GM19455 (cell line): ENCODE measurements at regions not wholly inside any gene's neighbourhood (a gene's known extent, or its start where the extent isn't known, plus 50 kb on each side); places are given as distances from the start of the nearest gene placed in this dataset.
"Not testable (repeated sequence)": the region's sequence is repeated elsewhere in the genome, so short reads cannot be mapped to it uniquely, and the experiment has no call there.

Experiments used
- ATAC-seq: cut with Tn5 transposase; IDR thresholded peaks from one replicate; pipeline ENCODE4 v1.9.1; 2021; ENCODE audit not compliant: unreplicated experiment

- ATAC-seq: no peak
Observed at GRCh38 chr4:13981499-13981898, 354.0 kb upstream of the BOD1L1 start.

GRCh38 chr4:13982010-13982409 lies 354.5 kb upstream of the BOD1L1 start:
- ATAC-seq: no peak

DNA sequence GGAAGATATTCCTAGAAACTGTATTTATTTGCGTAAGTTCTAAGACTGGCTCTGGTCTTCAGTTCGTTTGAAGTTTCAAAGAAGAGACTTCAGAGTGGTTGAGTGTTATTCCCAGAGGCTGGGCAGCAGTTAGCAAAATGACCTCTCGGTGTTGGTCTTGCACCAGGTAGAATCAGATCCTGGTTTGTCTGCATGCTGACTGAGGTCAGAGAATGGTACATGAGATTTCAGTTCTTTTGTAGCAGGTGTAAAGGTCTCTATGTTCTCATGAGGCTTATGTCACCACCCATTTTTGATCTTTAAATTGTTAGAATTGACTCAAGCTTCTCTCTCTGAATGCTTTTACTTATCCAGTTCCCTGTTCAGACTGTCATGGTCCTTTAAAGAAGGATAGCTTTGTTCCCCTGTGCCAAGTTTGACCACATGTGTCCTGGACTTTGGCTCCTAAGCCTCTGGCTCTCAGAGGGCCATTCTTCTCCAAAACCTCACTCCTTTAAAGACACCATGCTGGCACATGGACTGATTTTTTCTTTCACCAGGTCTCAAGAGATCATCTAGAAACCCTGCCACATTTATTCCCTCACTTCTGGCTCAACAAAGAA lies 355.8 kb upstream of the BOD1L1 start:
- ATAC-seq: no peak

DNA sequence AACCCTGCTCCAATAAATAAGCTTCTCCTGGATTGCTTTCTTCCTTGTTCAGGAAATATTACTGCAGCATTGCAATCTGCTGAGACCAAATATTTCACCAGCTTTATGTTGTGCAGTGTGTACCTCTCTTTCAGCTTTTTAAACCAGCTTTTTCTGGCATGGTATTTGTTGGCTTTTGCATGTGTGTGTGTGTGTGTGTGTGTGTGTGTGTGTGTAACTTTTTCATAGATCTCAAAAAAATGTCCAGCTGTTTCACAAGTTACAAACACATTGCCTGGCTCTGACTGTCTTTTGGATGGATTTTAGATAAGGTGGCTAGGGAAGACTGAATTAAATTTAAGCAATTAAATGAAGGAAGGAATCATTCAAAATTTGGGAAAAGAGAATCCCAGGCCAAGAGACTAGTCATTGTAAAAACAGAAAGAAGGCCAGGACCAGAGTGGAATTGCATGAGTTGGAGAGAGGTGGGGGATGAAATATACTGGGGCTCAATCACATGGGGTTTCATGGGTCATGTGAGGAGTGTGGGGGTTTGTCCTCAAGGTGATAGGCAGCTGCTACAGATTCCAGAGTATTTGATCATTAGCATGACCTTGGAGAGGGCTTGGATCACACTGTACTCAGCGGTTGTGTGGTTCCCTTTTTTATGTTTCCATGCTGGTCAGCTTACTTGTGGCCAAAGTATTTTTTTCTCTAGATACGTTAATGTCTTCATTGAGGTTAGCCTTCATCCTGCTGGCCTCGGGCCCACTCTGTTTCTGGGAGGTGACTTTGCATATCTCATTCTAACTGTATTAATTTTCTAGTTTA lies 357.7 kb upstream of the BOD1L1 start:
- no peak for ATAC-seq

DNA sequence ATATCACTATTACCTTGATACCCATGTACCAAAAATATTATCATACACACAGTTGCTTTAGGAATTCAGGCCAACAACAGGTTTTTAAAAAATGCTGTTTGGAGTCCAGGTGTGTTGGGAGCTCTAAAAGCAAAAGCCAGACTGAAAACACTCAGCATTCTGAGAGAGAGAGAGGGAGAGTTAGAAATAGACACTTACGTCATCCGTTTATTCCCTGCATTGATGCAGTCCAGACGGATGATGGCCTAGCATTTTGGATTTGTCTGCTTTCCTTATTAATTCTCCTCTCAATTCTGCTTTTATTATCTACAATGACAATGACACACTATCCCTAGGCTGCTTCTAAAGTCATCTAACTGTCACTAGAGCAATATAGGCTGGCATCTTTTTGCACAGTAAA lies 358.3 kb upstream of the BOD1L1 start:
- no peak for ATAC-seq

- no peak for ATAC-seq
Observed at GRCh38 chr4:13986548-13986947, 359.0 kb upstream of the BOD1L1 start.

- ATAC-seq: no peak
Observed at GRCh38 chr4:13988353-13989305, 361.1 kb upstream of the BOD1L1 start.

GRCh38 chr4:13989501-13989900 lies 362.0 kb upstream of the BOD1L1 start:
- no peak for ATAC-seq

- no peak for ATAC-seq
Observed at GRCh38 chr4:13990596-13991589, 363.4 kb upstream of the BOD1L1 start.

DNA sequence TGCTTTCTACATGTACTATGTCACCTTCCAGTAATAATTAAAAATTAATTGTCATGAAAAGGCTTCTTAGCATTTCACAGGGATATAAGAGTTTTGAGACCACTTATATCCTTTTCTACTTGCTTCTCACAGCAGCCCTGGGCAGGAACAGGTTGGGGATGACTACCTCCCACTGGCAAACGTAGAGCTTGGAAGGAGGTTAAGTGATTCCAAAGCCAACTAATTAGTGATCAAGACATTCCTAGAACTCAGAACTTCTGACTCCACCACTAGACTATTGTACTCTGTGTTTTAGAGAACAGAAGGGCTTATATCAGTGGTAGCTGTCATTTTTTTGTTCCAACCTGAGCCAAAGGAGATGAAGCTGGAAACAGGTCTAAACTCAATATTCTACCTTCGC lies 364.5 kb upstream of the BOD1L1 start:
- no peak for ATAC-seq

DNA sequence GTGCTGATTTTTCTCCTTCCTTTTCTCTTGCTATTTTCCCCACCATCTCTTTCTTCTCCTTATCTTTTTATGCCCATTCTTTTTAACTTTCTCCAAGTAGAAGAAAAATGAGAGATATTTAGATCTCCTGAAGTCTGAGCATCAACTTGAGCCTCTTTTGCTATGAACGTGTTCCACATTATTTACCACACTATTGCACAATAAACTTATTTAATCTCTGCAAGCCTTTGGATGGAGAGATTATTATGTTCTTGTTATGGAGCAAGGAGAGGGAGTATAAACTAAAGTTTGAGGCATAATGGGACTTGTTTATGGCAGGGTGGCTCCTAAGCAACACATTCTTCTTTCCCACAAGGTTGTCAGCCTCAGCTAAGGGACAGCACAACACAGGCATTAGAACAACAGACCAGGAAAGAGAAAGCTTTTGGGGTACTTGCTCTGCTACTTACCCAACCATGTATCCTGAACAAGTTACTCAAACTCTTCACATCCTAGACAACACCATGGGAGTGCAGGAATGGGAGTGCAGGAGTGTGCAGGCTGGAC lies 365.5 kb upstream of the BOD1L1 start:
- no peak for ATAC-seq

- no peak for ATAC-seq
Observed at GRCh38 chr4:13994016-13994415, 366.5 kb upstream of the BOD1L1 start.

DNA sequence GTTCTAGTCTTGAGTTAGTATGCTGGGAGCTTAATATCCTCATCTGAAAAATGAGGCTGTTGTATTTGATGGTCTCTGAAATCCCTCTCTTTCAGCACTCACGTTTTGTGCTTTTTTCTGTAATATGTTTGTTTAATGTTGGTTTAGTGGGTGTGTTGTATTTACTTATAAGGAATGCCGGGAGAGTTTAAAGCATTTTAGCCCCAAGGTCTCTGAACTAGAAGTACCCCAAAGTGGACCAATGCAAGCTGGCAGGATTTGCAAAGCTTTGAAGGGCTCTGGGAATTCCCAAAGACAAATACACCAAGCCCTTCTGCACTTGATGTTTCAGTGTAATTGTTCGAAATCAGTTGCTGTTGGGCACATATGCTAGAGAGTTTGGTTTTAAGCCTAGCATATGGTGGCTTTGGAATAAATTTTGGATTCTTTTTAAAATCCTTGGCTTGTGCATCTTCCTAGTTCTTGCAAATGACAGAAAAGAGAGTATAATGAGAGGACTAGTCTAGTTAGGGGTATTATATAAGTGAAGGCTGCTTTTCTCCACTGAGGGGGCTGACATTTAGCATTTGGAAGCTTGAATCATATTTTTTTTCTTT lies 371.4 kb upstream of the BOD1L1 start:
- no peak for ATAC-seq

DNA sequence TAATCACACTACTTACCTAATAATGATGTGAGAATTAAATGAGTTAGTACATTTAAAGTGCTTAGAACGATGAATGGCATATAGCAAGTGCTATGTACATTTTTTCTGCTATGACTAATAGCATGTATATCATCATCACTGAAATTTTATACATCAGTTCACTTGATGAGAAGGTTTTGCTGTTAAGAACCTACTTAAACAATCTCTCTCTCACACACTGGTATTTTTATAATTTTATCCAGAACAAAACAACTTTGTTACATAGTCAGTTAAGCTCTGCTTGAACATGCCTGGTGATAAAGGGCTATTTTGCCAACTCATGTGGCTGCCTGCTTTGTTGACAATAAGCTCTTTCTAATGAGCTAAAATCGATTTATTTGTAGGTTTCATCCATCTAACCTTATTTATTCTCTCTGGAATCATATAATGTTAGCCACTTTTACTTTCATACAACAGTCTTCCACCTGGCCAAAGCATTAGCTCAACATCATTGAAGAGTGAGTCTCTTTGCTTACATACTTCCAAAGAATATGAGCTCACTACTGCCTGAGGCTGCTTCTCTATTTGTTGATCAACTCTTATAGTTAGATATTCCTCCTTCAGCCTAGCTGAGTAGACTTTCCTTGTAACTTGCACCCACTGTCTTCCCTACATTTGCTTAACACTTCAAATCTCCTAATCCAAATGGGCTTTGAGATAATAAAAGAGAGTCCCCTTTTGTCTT lies 372.7 kb upstream of the BOD1L1 start:
- ATAC-seq: no peak

DNA sequence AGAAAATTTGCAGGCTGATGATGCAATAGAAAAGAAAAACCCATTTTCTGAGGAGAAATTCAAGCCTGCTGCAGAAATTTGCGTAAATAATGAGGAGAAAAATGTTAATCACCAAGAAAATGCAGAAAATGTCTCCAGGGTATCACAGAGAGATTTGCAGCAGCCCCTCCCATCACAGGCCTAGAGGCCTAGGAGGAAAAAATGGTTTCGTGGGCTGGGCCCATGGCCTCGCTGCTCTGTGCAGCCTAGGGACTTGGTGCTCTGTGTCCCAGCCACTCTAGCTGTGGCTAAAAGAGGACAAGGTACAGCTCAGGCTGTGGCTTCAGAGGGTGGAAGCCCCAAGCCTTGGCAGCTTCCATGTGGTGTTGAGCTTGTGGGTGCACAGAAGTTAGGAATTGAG lies 374.8 kb upstream of the BOD1L1 start:
- ATAC-seq: not testable (repeated sequence)

- no peak for ATAC-seq
Observed at GRCh38 chr4:14008494-14008893, 381.0 kb upstream of the BOD1L1 start.

- ATAC-seq: no peak
Observed at GRCh38 chr4:14018191-14018853, 390.8 kb upstream of the BOD1L1 start.

- ATAC-seq: no peak
Observed at GRCh38 chr4:14022456-14022855, 394.9 kb upstream of the BOD1L1 start.

- ATAC-seq: no peak
Observed at GRCh38 chr4:14023036-14023435, 395.5 kb upstream of the BOD1L1 start.
